AG10803 (cell line): ENCODE measurements at regions not wholly inside any gene's neighbourhood (a gene's known extent, or its start where the extent isn't known, plus 50 kb on each side); places are given as distances from the start of the nearest gene placed in this dataset.
A peak's percentile ranks its signal among the peaks of the same experiment; 100 is the strongest.

Experiments used
- DNase-seq: peaks from one replicate; pipeline ENCODE4 v3.0.0; 2010; ENCODE audit warnings: low read depth
- H3K4me3 ChIP-seq: 2 replicates; pipeline ENCODE4 v1.5.1; 2011; ENCODE audit warnings: mild to moderate bottlenecking, low read length, control low read depth
- TF ChIP-seq, protein P1 (sequence below): conservative IDR thresholded peaks from 2 replicates; pipeline ENCODE4 v1.5.1; 2011; ENCODE audit warnings: mild to moderate bottlenecking, low read length, control low read depth, inconsistent platforms

DNA sequence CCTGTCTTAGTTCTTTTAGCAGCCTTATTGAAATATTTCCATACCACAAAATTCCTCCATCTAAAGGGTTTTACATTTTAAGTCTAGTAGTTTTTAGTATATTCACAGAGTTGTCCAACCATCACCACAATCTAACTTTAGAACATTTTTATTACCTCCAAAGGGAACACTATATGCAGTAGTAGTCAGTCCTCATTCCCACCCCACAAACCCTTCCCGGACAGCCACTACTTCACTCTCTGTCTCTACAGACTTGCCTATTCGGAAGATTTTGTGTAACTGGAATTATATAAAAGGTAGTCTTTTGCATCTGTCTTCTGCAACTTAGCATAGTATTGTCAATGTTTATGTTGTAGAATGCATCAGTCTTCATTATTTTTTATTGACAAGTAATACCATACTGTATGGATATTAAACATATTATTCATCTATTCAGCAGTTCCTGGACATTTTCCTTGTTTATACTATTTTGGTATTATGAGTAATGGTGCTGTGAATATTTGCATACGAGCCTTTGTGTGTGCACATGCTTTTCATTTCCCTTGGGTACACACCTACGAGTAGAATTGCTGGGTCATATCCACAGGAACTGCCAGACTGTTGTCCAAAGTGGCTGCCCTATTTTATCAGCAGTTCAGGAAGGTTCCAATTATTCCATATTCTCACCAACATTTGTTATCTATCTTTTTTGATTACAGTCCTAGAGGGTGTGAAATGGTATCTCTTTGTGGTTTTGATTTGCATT, 60.9 kb upstream of the LANCL2 start:
- no peak overlapping the region for H3K4me3 ChIP-seq
- no peak for DNase-seq
- TF ChIP-seq, protein P1, sequence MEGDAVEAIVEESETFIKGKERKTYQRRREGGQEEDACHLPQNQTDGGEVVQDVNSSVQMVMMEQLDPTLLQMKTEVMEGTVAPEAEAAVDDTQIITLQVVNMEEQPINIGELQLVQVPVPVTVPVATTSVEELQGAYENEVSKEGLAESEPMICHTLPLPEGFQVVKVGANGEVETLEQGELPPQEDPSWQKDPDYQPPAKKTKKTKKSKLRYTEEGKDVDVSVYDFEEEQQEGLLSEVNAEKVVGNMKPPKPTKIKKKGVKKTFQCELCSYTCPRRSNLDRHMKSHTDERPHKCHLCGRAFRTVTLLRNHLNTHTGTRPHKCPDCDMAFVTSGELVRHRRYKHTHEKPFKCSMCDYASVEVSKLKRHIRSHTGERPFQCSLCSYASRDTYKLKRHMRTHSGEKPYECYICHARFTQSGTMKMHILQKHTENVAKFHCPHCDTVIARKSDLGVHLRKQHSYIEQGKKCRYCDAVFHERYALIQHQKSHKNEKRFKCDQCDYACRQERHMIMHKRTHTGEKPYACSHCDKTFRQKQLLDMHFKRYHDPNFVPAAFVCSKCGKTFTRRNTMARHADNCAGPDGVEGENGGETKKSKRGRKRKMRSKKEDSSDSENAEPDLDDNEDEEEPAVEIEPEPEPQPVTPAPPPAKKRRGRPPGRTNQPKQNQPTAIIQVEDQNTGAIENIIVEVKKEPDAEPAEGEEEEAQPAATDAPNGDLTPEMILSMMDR = no peak

DNA sequence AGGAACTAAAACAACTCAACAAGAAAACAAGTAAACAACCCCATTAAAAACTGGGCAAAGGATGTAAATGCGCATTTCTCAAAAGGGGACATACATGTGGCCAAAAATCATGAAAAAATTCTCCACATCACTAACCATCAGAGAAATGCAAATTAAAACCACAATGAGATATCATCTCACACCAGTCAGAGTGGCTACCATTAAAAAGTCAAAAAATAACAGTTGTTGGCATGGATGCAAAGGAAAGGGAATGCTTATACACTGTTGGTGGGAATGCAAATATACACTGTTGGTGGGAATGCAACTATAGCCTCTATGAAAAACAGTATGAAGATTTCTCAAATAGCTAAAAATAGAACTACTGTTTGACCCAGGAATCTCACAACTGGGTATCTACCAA, 60.0 kb upstream of the LANCL2 start:
- DNase-seq = no peak
- TF ChIP-seq, protein P1 = no peak
- no peak overlapping the region for H3K4me3 ChIP-seq

DNA sequence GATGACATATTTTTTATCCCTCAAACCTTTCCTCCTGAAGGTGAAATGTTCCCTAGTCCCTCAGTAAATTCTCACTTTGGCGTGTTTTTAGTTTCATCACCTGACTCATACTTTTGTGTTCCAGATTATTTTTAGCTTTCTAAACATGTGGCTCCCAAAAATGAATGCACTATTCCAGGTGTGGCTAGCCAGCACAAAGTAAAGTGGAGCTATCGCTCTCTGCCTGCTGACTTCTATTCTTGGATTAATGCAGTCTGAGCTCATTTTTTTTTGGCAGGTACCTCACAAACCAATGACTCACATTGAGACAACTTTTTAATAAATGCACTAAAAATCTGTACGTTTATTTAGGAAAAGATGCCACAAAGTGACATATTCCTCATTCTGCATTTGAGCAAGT, 58.8 kb upstream of the LANCL2 start:
- DNase-seq = no peak
- TF ChIP-seq, protein P1 = no peak
- H3K4me3 ChIP-seq = no peak overlapping the region

DNA sequence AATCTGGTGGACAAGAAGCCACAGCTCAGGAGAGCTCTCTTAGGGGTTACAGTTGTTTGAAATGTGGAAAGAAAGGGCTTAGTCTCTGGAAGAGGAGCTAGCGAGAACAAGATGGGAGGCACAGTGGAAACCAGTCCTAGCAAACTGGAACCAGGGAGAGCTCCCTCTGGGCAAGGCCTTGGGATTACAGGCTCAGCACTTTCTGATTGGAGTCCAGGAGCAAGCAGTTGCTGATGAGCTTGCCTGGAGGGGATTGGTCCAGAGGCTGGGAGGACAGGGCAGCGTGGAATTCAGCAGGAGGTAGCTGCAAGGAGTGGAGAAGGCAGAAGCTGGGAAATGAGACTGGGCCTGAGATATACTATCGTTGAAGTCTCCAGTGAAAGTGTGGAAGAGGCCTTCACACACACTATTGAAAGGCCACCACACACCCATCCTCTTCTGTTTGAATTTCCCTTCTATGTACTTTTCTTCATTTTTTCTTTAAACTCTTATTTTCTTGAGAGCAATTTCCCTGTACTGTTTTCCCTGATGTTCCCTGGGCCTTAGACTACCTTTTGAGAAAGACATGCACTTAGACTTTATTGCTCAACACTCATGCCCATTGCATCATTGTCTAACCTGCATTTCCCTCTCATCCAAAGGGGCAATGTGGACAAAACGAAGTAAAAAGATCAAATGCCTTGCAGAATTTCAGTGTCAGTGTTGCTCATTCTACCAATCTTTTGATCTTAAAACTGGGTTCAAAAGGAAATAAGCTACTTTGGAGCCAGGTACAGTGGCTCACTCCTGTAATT, 57.8 kb upstream of the LANCL2 start:
- H3K4me3 ChIP-seq = no peak overlapping the region
- DNase-seq = no peak
- TF ChIP-seq, protein P1 = peak; percentile 30; the same call in 1 of the 2 replicates

DNA sequence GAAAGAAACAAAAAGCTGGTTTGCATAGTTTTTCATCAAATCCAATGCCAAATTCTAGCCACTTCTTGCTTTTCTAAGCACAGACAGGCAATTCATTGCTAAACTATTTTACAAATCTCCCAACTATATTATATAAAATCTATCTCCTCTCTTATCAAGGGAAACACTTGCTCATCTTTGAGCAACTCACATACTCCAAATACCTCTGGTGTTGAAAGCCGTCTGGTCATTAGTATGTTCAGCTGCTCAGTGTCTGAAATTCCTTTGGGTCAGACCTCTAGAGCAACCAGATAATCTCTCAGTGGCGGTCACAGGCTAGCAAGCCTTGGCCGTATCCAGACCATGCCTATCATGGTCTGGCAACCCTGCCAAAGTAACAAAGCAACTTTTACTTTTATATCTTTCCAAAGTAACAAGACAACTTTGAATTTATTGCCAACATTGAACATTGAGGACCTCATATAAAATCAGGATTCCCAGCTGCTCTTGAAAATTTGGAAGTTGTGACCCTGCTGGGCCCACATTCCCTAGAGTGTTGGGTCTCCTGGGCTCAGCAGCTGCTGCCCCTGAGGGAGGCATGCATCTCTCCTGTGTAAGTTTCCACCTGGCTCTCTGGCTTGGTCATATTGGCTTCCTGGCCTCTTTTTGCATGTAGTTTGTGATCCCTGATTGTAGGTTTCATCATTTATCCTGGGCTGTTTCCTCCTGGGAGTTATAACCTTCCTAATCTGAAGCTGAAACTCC, 56.8 kb upstream of the LANCL2 start:
- TF ChIP-seq, protein P1 = no peak
- no peak overlapping the region for H3K4me3 ChIP-seq
- DNase-seq = peak; percentile 95

DNA sequence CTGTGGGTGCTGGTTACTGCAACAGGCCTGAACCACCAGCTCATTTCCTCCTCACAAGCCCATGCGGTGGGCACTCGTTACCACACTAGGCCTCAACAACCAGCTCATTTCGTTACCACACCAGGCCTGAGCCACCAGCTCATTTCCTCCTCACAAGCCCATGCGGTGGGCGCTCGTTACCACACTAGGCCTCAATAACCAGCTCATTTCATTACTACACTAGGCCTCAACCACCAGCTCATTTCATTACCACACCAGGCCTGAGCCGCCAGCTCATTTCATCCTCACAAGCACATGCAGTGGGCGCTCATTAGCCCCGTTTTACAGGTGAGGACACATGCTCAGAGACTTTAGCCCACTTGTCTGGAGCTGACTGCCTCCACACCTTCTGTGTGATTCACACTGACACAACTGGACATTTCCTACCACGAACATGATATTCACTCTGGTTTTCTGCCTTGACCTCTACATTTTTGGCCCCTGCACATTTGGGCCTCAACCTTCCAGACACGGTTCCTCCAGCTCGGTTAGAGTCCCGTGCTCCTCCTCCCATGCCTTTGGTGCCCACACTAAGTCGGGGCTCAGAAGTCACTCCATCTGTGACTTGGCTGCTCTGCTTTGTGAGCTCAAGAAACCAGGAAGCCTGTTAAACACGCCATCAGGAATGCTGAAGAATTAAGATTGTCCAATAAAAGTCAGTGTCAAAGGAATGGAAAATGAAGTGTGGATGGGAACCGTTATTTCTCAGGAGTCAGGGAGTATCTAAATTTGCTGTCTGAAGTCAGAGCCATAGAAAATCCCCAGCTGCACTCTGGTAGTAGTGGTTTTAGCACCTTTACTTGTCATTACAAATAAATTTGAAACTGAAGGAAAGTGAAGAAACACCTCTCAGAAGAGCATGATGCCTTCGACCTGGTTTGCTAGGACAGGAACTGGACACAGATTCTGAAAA, 55.8 kb upstream of the LANCL2 start:
- DNase-seq = no peak
- no peak overlapping the region for H3K4me3 ChIP-seq
- TF ChIP-seq, protein P1 = no peak
